H9 (cell line): ENCODE measurements at regions not wholly inside any gene's neighbourhood (a gene's known extent, or its start where the extent isn't known, plus 50 kb on each side); places are given as distances from the start of the nearest gene placed in this dataset.

Experiments used
- DNase-seq: peaks from one replicate; pipeline ENCODE4 v3.0.0-alpha.2; 2017
- H2AFZ ChIP-seq: one replicate; pipeline ENCODE4 v1.6.1; 2013; ENCODE audit warnings: mild to moderate bottlenecking, low read length, control low read depth, moderate library complexity
- H2AK5ac ChIP-seq: 2 replicates; pipeline ENCODE4 v1.6.1; 2013; ENCODE audit warnings: low read length, control low read depth, mixed read lengths; ENCODE audit not compliant: insufficient read length
- H2BK120ac ChIP-seq: one replicate; pipeline ENCODE4 v1.6.1; 2013; ENCODE audit warnings: low read depth, mild to moderate bottlenecking, low read length, control low read depth, inconsistent platforms; ENCODE audit not compliant: poor library complexity, severe bottlenecking
- H2BK12ac ChIP-seq: 2 replicates; pipeline ENCODE4 v1.6.1; 2013; ENCODE audit warnings: low read length, control low read depth, mixed read lengths, low read depth; ENCODE audit not compliant: insufficient read length
- H2BK15ac ChIP-seq: 2 replicates; pipeline ENCODE4 v1.6.1; 2013; ENCODE audit warnings: low read depth, low read length, control low read depth
- H2BK20ac ChIP-seq: one replicate; pipeline ENCODE4 v1.6.1; 2013; ENCODE audit warnings: low read depth, mild to moderate bottlenecking, low read length, control low read depth, inconsistent platforms; ENCODE audit not compliant: poor library complexity, severe bottlenecking
- H2BK5ac ChIP-seq: 2 replicates; pipeline ENCODE4 v1.6.1; 2013; ENCODE audit warnings: low read length, control low read depth, mixed read lengths; ENCODE audit not compliant: insufficient read length
- H3K14ac ChIP-seq: 2 replicates; pipeline ENCODE4 v1.6.1; 2013; ENCODE audit warnings: low read length, control low read depth; ENCODE audit not compliant: insufficient read depth
- H3K18ac ChIP-seq: 2 replicates; pipeline ENCODE4 v1.6.1; 2013; ENCODE audit warnings: low read depth, mild to moderate bottlenecking, mixed read lengths, low read length, control low read depth; ENCODE audit not compliant: insufficient read length
- H3K23ac ChIP-seq: 2 replicates; pipeline ENCODE4 v1.6.1; 2013; ENCODE audit warnings: low read length, control low read depth, mixed read lengths, low read depth; ENCODE audit not compliant: insufficient read length
- H3K23me2 ChIP-seq: 2 replicates; pipeline ENCODE4 v1.6.1; 2013; ENCODE audit warnings: low read depth, mild to moderate bottlenecking, mixed read lengths, low read length, control low read depth; ENCODE audit not compliant: insufficient read length, poor library complexity, severe bottlenecking
- H3K27ac ChIP-seq: 2 replicates; pipeline ENCODE4 v1.5.1; 2013; ENCODE audit warnings: low read length, control low read depth, mixed read lengths, low read depth; ENCODE audit not compliant: insufficient read length
- H3K27me3 ChIP-seq: 2 replicates; pipeline ENCODE4 v1.6.1; 2013; ENCODE audit warnings: low read length, control low read depth, inconsistent platforms; ENCODE audit not compliant: insufficient read depth
- H3K4ac ChIP-seq: 2 replicates; pipeline ENCODE4 v1.6.1; 2013; ENCODE audit warnings: low read depth, mild to moderate bottlenecking, control low read depth, inconsistent platforms, low read length, moderate library complexity
- H3K4me1 ChIP-seq: 2 replicates; pipeline ENCODE4 v1.6.1; 2013; ENCODE audit warnings: low read length, control low read depth, inconsistent platforms; ENCODE audit not compliant: insufficient read depth
- H3K4me2 ChIP-seq: 2 replicates; pipeline ENCODE4 v1.6.1; 2013; ENCODE audit warnings: low read length, control low read depth, mixed read lengths; ENCODE audit not compliant: insufficient read length, insufficient read depth
- H3K56ac ChIP-seq: 2 replicates; pipeline ENCODE4 v1.6.1; 2013; ENCODE audit warnings: low read depth, mild to moderate bottlenecking, mixed read lengths, low read length, control low read depth; ENCODE audit not compliant: insufficient read length
- H3K79me1 ChIP-seq: 2 replicates; pipeline ENCODE4 v1.6.1; 2013; ENCODE audit warnings: low read depth, mild to moderate bottlenecking, moderate library complexity, low read length, control low read depth, inconsistent platforms; ENCODE audit not compliant: insufficient read depth, poor library complexity, severe bottlenecking
- H3K79me2 ChIP-seq: 2 replicates; pipeline ENCODE4 v1.6.1; 2013; ENCODE audit warnings: low read length, control low read depth, inconsistent platforms; ENCODE audit not compliant: insufficient read depth
- H3K9ac ChIP-seq: 2 replicates; pipeline ENCODE4 v1.6.1; 2013; ENCODE audit warnings: low read length, control low read depth, mixed read lengths; ENCODE audit not compliant: insufficient read length; ENCODE audit errors: extremely low read depth
- H3K9me3 ChIP-seq: one replicate; pipeline ENCODE4 v1.6.1; 2013; ENCODE audit warnings: low read depth, low read length, inconsistent platforms; ENCODE audit not compliant: control insufficient read depth
- H3T11ph ChIP-seq: one replicate; pipeline ENCODE4 v1.6.1; 2013; ENCODE audit warnings: mild to moderate bottlenecking, low read length, control low read depth, inconsistent platforms
- H4K20me1 ChIP-seq: one replicate; pipeline ENCODE4 v1.6.1; 2013; ENCODE audit not compliant: control insufficient read depth, insufficient read length, insufficient read depth
- H4K5ac ChIP-seq: 2 replicates; pipeline ENCODE4 v1.6.1; 2013; ENCODE audit warnings: low read depth, mild to moderate bottlenecking, mixed read lengths, low read length, control low read depth; ENCODE audit not compliant: insufficient read length
- H4K8ac ChIP-seq: replicated peaks from 2 replicates; pipeline ENCODE4 v1.6.1; 2013; ENCODE audit warnings: low read length, control low read depth, mixed read lengths, low read depth; ENCODE audit not compliant: insufficient read length
- H4K91ac ChIP-seq: 2 replicates; pipeline ENCODE4 v1.6.1; 2013; ENCODE audit warnings: low read depth, mild to moderate bottlenecking, moderate library complexity, mixed read lengths, low read length, control low read depth; ENCODE audit not compliant: insufficient read length
- H3K27ac Mint-ChIP-seq, 3 experiments: 2 replicates in 2 of 3; 3 replicates in 1 of 3; pipeline ENCODE4 v1.8.0; 2020 to 2021; ENCODE audit warnings: mixed read lengths in 3 of 3, mild to moderate bottlenecking in 1 of 3, moderate library complexity in 1 of 3
- H3K27me3 Mint-ChIP-seq: 2 replicates; pipeline ENCODE4 v1.8.0; 2021; ENCODE audit warnings: low read depth, mild to moderate bottlenecking, moderate library complexity, mixed read lengths
- H3K36me3 Mint-ChIP-seq, 3 experiments: 2 replicates in 2 of 3; 3 replicates in 1 of 3; pipeline ENCODE4 v1.8.0; 2020 to 2021; ENCODE audit warnings: low read depth in 3 of 3, mixed read lengths in 3 of 3; ENCODE audit not compliant: insufficient read depth in 1 of 3
- H3K4me1 Mint-ChIP-seq, 2 experiments: 2 replicates each; pipeline ENCODE4 v1.8.0; 2020; ENCODE audit warnings: mixed read lengths in 2 of 2
- H3K4me3 Mint-ChIP-seq, 2 experiments: 2 replicates in 1 of 2; 3 replicates in 1 of 2; pipeline ENCODE4 v1.8.0; 2020 to 2021; ENCODE audit warnings: mild to moderate bottlenecking in 2 of 2, mixed read lengths in 2 of 2, moderate library complexity in 1 of 2
- H3K9me3 Mint-ChIP-seq, 2 experiments: 2 replicates in 1 of 2; 3 replicates in 1 of 2; pipeline ENCODE4 v1.8.0; 2020; ENCODE audit warnings: mild to moderate bottlenecking in 2 of 2, mixed read lengths in 2 of 2, moderate library complexity in 1 of 2
- CTCF ChIP-seq: fragments of 200-600 bp; sonication (generic); conservative IDR thresholded peaks from 3 replicates; pipeline ENCODE4 v1.8.0; 2021; ENCODE audit warnings: antibody characterized with exemption, mild to moderate bottlenecking
- WGBS: extraction: QIAGEN DNeasy Blood & Tissue Kit; methylation state at CpG from one replicate; pipeline ENCODE4 v1.1.7; 2013; ENCODE audit warnings: missing lambda C conversion rate, low lambda C conversion rate, mixed read lengths; ENCODE audit not compliant: insufficient read length; ENCODE audit errors: extremely low coverage; 5-methylcytosine and 5-hydroxymethylcytosine counted together

- TF ChIP-seq CTCF = no peak
- Histone ChIP-seq H2BK12ac (no peak overlapping the region), H4K5ac (no peak overlapping the region), H2AK5ac (no peak overlapping the region), H3K4me2 (no peak overlapping the region), H4K20me1 (no peaks in the 10 kb centered on the region), H3T11ph (no peak overlapping the region), H3K23me2 (no peaks in the 10 kb centered on the region), H3K56ac (no peak overlapping the region), H3K18ac (no peak overlapping the region), H2AFZ (no peak overlapping the region), H2BK5ac (no peak overlapping the region), H3K4ac (no peak overlapping the region), H3K27me3 (no peaks in the 10 kb centered on the region), H2BK20ac (no peak overlapping the region), H2BK120ac (no peak overlapping the region), H3K79me2 (no peaks in the 10 kb centered on the region), H3K27ac (no peak overlapping the region), H3K4me1 (no peaks in the 10 kb centered on the region; the same call in 1 of the 2 replicates), H4K91ac (no peak overlapping the region), H3K14ac (no peak overlapping the region), H2BK15ac (no peak overlapping the region), H4K8ac (no peak overlapping the region), H3K23ac (no peak overlapping the region), H3K79me1 (no peaks in the 10 kb centered on the region), H3K9ac (no peak overlapping the region), H3K9me3 (no peaks in the 10 kb centered on the region)
- Mint-ChIP-seq H3K36me3 (no peaks in the 10 kb centered on the region), H3K4me1 (peaks cover 7 to 9% of the 10 kb centered on the region in 2 experiments; a peak in 3 of 4 replicates), H3K9me3 (no peaks in the 10 kb centered on the region), H3K27me3 (no peaks in the 10 kb centered on the region), H3K27ac (no peak overlapping the region), H3K4me3 (no peak overlapping the region)
- WGBS = no CpG with 5 or more reads among the region's 3 CpGs
- DNase-seq = no peak
Measured at GRCh38 chr7:130982651-130983050, 248.6 kb upstream of the KLF14 start.
